SH-SY5Y (cell line): ENCODE measurements at regions not wholly inside any gene's neighbourhood (a gene's known extent, or its start where the extent isn't known, plus 50 kb on each side); places are given as distances from the start of the nearest gene placed in this dataset.

Experiments
- GATA2 ChIP-seq: IDR thresholded peaks from 2 replicates; pipeline ENCODE4 v1.6.1; 2011; ENCODE audit warnings: mild to moderate bottlenecking, low read depth, low read length
- GATA3 ChIP-seq: IDR thresholded peaks from 2 replicates; pipeline ENCODE4 v1.6.1; 2011; ENCODE audit warnings: low read depth, mild to moderate bottlenecking, low read length, moderate library complexity

GRCh38 chr16:26563018-26563417 is 503.7 kb upstream of the C16orf82 start:
- TF ChIP-seq GATA2 (no peak), GATA3 (no peak)
